Suprapubic skin (tissue), 4 donors: ENCODE measurements at regions not wholly inside any gene's neighbourhood (a gene's known extent, or its start where the extent isn't known, plus 50 kb on each side); places are given as distances from the start of the nearest gene placed in this dataset.
"Not testable (repeated sequence)": the region's sequence is repeated elsewhere in the genome, so short reads cannot be mapped to it uniquely, and the experiment has no call there.

ENCODE experiments used
- DNase-seq, 2 donors: peaks; one replicate each; pipeline ENCODE4 v3.0.0-alpha.2; 2019; ENCODE audit warnings: low spot score in 2 of 2
- H3K27ac ChIP-seq: fragments of 200-600 bp; sonication (generic); one replicate; pipeline ENCODE4 v1.5.1; 2019
- H3K27me3 ChIP-seq: fragments of 200-600 bp; sonication (generic); one replicate; pipeline ENCODE4 v1.5.1; 2019
- H3K36me3 ChIP-seq: fragments of 200-600 bp; sonication (generic); one replicate; pipeline ENCODE4 v1.5.1; 2019
- H3K4me1 ChIP-seq: fragments of 200-600 bp; sonication (generic); one replicate; pipeline ENCODE4 v1.5.1; 2019
- H3K4me3 ChIP-seq: fragments of 200-600 bp; sonication (generic); one replicate; pipeline ENCODE4 v1.5.1; 2019; ENCODE audit warnings: mild to moderate bottlenecking
- H3K9me3 ChIP-seq: fragments of 200-600 bp; sonication (generic); one replicate; pipeline ENCODE4 v1.5.1; 2019
- EP300 ChIP-seq: sonication (generic); formaldehyde crosslinking; IDR thresholded peaks from one replicate; pipeline ENCODE4 v1.6.1; 2017; ENCODE audit warnings: antibody characterized with exemption
- POLR2A ChIP-seq, 2 donors: fragments of 450-650 bp; IDR thresholded peaks; one replicate each; pipeline ENCODE4 v1.6.1; 2017; ENCODE audit warnings: antibody characterized with exemption in 2 of 2, mild to moderate bottlenecking in 2 of 2, moderate library complexity in 2 of 2
- POLR2AphosphoS5 ChIP-seq, 3 donors: sonication (generic); formaldehyde crosslinking; IDR thresholded peaks; one replicate each; pipeline ENCODE4 v1.6.1; 2017; ENCODE audit warnings: antibody characterized with exemption in 3 of 3
- WGBS: methylation state at CpG from one replicate; pipeline ENCODE4 v1.1.5; 2018; 5-methylcytosine and 5-hydroxymethylcytosine counted together
- TF ChIP-seq, protein P1 (sequence below), 2 donors: fragments of 200-600 bp in 1 of 2; fragments of 450-650 bp in 1 of 2; sonication (generic) in 1 of 2; IDR thresholded peaks; one replicate each; pipeline ENCODE4 v1.5.1; 2016 to 2019; ENCODE audit warnings: antibody characterized with exemption in 2 of 2, mild to moderate bottlenecking in 1 of 2, moderate library complexity in 1 of 2

- WGBS = 79% methylated on average over 1 of the region's 1 CpG
- H3K27me3 ChIP-seq = no peaks in the 10 kb centered on the region
- no peaks in the 10 kb centered on the region for H3K9me3 ChIP-seq
- DNase-seq = no peak
- no peak for TF ChIP-seq POLR2AphosphoS5 (IDR thresholded peaks at IDR 0.05)
- TF ChIP-seq, protein P1, sequence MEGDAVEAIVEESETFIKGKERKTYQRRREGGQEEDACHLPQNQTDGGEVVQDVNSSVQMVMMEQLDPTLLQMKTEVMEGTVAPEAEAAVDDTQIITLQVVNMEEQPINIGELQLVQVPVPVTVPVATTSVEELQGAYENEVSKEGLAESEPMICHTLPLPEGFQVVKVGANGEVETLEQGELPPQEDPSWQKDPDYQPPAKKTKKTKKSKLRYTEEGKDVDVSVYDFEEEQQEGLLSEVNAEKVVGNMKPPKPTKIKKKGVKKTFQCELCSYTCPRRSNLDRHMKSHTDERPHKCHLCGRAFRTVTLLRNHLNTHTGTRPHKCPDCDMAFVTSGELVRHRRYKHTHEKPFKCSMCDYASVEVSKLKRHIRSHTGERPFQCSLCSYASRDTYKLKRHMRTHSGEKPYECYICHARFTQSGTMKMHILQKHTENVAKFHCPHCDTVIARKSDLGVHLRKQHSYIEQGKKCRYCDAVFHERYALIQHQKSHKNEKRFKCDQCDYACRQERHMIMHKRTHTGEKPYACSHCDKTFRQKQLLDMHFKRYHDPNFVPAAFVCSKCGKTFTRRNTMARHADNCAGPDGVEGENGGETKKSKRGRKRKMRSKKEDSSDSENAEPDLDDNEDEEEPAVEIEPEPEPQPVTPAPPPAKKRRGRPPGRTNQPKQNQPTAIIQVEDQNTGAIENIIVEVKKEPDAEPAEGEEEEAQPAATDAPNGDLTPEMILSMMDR (IDR thresholded peaks at IDR 0.05) = no peak
- TF ChIP-seq EP300 = no peak
- no peak for TF ChIP-seq POLR2A (IDR thresholded peaks at IDR 0.05)
- no peak overlapping the region for H3K27ac ChIP-seq
- H3K36me3 ChIP-seq = no peaks in the 10 kb centered on the region
- no peak overlapping the region for H3K4me3 ChIP-seq
- H3K4me1 ChIP-seq = no peaks in the 10 kb centered on the region
Observed at GRCh38 chr12:71385155-71385554, 54.4 kb upstream of the LGR5 start.

- 87% methylated on average over 9 of the region's 45 CpGs for WGBS
- DNase-seq, H3K4me3 ChIP-seq, H3K27ac ChIP-seq, H3K36me3 ChIP-seq, H3K4me1 ChIP-seq, H3K27me3 ChIP-seq, H3K9me3 ChIP-seq: not testable (repeated sequence)
Observed at GRCh38 chr12:71376711-71377355, 62.8 kb upstream of the LGR5 start.

DNA sequence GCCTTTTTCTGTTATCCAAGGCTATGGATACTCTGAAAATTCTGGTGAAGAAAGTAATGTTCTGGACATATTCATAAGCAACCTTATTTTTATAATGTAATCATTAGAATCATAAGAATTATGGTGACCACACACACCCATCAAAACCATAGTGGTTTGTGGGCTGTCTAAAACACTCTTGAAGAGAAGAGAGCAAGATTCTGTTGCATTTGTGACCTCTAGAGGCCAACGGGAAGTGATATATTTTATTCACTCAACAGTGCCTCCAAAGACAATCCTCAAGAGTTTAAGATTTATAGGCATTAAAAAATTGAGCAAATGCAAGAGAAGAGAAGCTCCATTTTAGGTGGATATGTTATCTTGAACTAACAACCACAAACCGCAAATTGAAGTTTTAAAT lies 68.5 kb upstream of the LGR5 start:
- WGBS = 47% methylated on average over 2 of the region's 2 CpGs

DNA sequence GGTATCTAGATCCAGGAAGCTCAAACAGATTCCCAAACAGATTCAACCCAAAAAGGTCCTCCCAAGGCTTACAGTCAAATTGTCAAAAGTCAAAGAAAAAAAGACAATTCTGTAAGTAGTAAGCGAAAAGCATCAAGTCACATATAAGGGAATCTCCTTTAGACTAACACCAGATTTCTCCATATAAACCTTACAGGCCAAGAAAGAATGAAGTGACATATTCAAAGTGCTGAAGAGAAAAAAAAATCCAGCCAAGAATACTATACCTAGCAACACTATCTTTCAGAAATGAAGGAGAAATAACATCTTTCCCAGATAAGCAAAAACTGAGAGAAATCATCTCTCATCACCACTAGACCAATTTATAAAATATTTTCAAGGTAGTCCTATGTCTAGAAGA lies 79.6 kb upstream of the LGR5 start:
- no peak for DNase-seq
- TF ChIP-seq POLR2A (IDR thresholded peaks at IDR 0.05) (no peak), POLR2AphosphoS5 (IDR thresholded peaks at IDR 0.05) (no peak), EP300 (no peak)
- TF ChIP-seq, protein P1 (IDR thresholded peaks at IDR 0.05) = no peak
- Histone ChIP-seq H3K4me1 (no peaks in the 10 kb centered on the region), H3K27me3 (no peaks in the 10 kb centered on the region), H3K27ac (no peak overlapping the region), H3K9me3 (peaks cover 5% of the 10 kb centered on the region), H3K4me3 (no peak overlapping the region), H3K36me3 (no peaks in the 10 kb centered on the region)
- 96% methylated on average over 1 of the region's 1 CpG for WGBS

More for the DNA sequence above, 68.5 kb upstream of the LGR5 start:
- H3K4me1 ChIP-seq = no peaks in the 10 kb centered on the region
- no peaks in the 10 kb centered on the region for H3K9me3 ChIP-seq
- no peak overlapping the region for H3K4me3 ChIP-seq
- H3K27me3 ChIP-seq = no peaks in the 10 kb centered on the region
- TF ChIP-seq, protein P1 (IDR thresholded peaks at IDR 0.05) = no peak
- TF ChIP-seq POLR2AphosphoS5 (IDR thresholded peaks at IDR 0.05) (no peak), EP300 (no peak), POLR2A (IDR thresholded peaks at IDR 0.05) (no peak)
- H3K27ac ChIP-seq = no peak overlapping the region
- no peaks in the 10 kb centered on the region for H3K36me3 ChIP-seq
- DNase-seq = no peak

GRCh38 chr12:71356569-71356968 lies 83.0 kb upstream of the LGR5 start:
- Histone ChIP-seq H3K9me3 (peaks cover 5% of the 10 kb centered on the region), H3K27ac (no peak overlapping the region), H3K4me3 (no peak overlapping the region), H3K4me1 (no peaks in the 10 kb centered on the region), H3K27me3 (no peaks in the 10 kb centered on the region), H3K36me3 (no peaks in the 10 kb centered on the region)
- TF ChIP-seq POLR2A (IDR thresholded peaks at IDR 0.05) = no peak
- TF ChIP-seq, protein P1 (IDR thresholded peaks at IDR 0.05) = no peak
- TF ChIP-seq EP300 = no peak
- TF ChIP-seq POLR2AphosphoS5 (IDR thresholded peaks at IDR 0.05) = no peak
- DNase-seq = no peak
- WGBS = 0% methylated on average over 1 of the region's 1 CpG

DNA sequence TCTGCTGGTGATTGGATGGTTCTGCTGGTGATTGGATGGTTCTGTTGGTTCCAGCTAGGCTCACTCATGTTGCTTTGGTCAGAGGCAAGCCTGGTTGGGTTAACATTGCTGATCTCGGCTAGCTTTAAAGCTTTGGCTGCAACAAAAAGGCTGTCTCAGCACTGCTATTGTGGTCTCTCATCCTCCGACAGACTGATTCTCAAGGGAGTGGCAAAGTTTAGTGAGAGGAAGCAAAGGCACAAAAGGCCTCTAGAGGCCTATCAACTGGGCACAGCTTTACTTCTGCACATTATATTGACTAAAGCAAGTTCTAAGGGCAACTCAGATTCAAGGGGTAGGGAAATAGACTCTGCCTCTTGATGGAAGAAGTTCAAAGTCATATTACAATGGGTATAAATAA lies 84.7 kb upstream of the LGR5 start:
- DNase-seq = no peak
- Histone ChIP-seq H3K27me3 (no peaks in the 10 kb centered on the region), H3K4me1 (no peaks in the 10 kb centered on the region), H3K36me3 (no peaks in the 10 kb centered on the region), H3K27ac (no peak overlapping the region), H3K4me3 (no peak overlapping the region), H3K9me3 (peaks cover 5% of the 10 kb centered on the region)
- TF ChIP-seq, protein P1 (IDR thresholded peaks at IDR 0.05) = no peak
- no peak for TF ChIP-seq EP300
- no peak for TF ChIP-seq POLR2A (IDR thresholded peaks at IDR 0.05)
- TF ChIP-seq POLR2AphosphoS5 (IDR thresholded peaks at IDR 0.05) = no peak
- WGBS = 39% methylated on average over 2 of the region's 2 CpGs
